ENCODE measurements at regions not wholly inside any gene's neighbourhood (a gene's known extent, or its start where the extent isn't known, plus 50 kb on each side); places are given as distances from the start of the nearest gene placed in this dataset.

DNA sequence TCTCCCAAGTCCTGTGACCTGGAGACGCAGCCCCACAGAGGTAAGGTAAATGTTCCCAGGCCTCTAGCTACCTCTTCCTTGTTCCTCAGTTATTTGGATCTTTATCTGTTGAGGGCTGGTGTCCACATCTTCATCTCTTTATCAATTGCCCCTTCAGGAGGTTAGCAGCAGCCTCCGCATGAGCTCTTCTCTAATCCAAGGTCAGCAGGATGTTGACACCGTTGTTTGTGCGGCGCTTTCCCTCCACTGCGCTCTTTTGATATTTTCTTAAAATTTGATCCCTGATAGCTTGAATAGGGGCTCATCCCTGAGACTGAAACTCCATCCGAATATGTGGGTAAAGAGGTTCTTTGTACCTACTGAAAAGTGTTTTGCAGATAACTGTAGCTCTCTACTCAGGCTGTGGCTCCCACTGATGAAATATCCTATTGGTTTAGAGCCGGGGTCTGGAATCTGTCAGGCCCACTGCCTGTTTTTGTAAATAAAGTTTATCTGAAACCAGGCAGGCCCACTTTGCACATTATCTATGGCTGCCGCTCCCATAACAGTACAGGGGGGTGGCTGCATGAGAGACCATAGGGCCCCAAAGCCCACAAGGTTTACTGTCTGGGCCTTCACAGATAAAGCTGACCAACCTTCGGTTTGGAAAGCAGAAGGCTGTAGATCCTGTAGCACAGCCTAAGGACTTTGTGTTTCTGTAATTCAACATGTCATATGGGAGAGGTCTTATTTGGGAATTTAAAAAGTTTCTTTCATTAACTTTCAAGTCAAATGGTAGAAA lies 362.6 kb downstream of the QKI start:
- no peaks in the 10 kb centered on the region for H4K20me1 ChIP-seq (ENCODE audit: insufficient read depth, low read length)
- no TSS peak for BruUV-seq (replicated peaks)
- H3K4me2 ChIP-seq (ENCODE audit: low read depth, low read length), result no peak overlapping the region
- FAIRE-seq (no peak), DNase-seq (ENCODE audit: low spot score) (no peak), ATAC-seq (no peak)
- in situ Hi-C loops (cut with HindIII; ENCODE audit: extremely low pct_ligation_motif_present, low pct_unique_long_range_greater_than_20kb) (no loop called here), intact Hi-C loops (cut with micrococcal nuclease; ENCODE audit: unreplicated experiment) (no loop called here)
- WGBS (ENCODE audit: low lambda C conversion rate), result 46% methylated on average over 10 of the region's 10 CpGs
- no peak overlapping the region for H3K4me3 ChIP-seq (replicated peaks in 1 of 3; ENCODE audit: insufficient read depth in 1 of 3, low read depth in 2 of 3, low read length in 3 of 3)
- no peaks in the 10 kb centered on the region for H3K36me3 ChIP-seq (replicated peaks in 1 of 2; ENCODE audit: control insufficient read depth in 1 of 2, insufficient read depth in 2 of 2, low read length in 2 of 2)
- no peak overlapping the region for H3K27ac ChIP-seq (ENCODE audit: extremely low read length, insufficient read depth, low read length)
- H3K9me3 ChIP-seq (ENCODE audit: low read length), result no peaks in the 10 kb centered on the region
- H3K9ac ChIP-seq (ENCODE audit: insufficient read depth, low read depth, low read length), result no peak overlapping the region
- peaks cover 0 to 4% of the 10 kb centered on the region in 2 experiments; a peak in 2 of 5 replicates for H3K27me3 ChIP-seq (ENCODE audit: control insufficient read depth in 1 of 2, insufficient read depth in 2 of 2, low read length in 2 of 2)
- no peaks in the 10 kb centered on the region for H3K79me2 ChIP-seq (ENCODE audit: insufficient read depth, low read length)
- CTCF ChIA-PET (ENCODE audit: low intra/inter-chr PET ratio, low total read pairs), result no interaction called here
- POLR2A ChIA-PET, result no interaction called here
- no peak overlapping the region for H2AFZ ChIP-seq (ENCODE audit: low read length)
- no peaks in the 10 kb centered on the region for H3K4me1 ChIP-seq (ENCODE audit: insufficient read depth, low read length)
- TF ChIP-seq, protein P1, sequence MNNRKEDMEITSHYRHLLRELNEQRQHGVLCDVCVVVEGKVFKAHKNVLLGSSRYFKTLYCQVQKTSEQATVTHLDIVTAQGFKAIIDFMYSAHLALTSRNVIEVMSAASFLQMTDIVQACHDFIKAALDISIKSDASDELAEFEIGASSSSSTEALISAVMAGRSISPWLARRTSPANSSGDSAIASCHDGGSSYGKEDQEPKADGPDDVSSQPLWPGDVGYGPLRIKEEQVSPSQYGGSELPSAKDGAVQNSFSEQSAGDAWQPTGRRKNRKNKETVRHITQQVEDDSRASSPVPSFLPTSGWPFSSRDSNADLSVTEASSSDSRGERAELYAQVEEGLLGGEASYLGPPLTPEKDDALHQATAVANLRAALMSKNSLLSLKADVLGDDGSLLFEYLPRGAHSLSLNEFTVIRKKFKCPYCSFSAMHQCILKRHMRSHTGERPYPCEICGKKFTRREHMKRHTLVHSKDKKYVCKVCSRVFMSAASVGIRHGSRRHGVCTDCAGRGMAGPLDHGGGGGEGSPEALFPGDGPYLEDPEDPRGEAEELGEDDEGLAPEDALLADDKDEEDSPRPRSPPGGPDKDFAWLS (CRISPR knock-in tag; IDR thresholded peaks at IDR 0.05; ENCODE audit: borderline replicate concordance), result no peak
- TF ChIP-seq ZBTB7A (CRISPR knock-in tag; IDR thresholded peaks at IDR 0.05) (no peak), KAT2B (IDR thresholded peaks at IDR 0.05; ENCODE audit: borderline replicate concordance, low read depth, low read length) (no peak), ZMYM3 (CRISPR knock-in tag; IDR thresholded peaks at IDR 0.05) (no peak), MIXL1 (CRISPR knock-in tag; IDR thresholded peaks at IDR 0.05) (no peak), MXD4 (CRISPR knock-in tag; IDR thresholded peaks at IDR 0.05) (no peak), NFKB2 (CRISPR knock-in tag; IDR thresholded peaks at IDR 0.05; ENCODE audit: borderline replicate concordance) (no peak)
- TF ChIP-seq, protein P2, sequence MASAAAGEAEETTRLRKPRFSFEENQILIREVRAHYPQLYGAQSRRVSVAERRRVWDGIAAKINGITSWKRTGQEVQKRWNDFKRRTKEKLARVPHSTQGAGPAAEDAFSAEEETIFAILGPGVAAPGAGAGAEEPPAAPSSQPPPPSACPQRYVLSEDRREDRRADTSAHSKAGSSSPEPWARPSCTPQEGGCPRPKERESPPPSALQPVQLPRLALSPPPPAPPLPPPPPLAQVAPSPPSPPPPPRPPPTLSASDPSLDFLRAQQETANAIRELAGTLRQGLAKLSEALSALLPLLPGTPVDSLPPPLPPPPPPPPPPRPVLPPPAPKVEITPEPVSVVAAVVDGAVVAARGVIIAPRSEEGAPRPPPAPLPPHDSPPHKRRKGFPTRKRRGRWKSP (CRISPR knock-in tag; IDR thresholded peaks at IDR 0.05), result no peak
- TF ChIP-seq, protein P3, sequence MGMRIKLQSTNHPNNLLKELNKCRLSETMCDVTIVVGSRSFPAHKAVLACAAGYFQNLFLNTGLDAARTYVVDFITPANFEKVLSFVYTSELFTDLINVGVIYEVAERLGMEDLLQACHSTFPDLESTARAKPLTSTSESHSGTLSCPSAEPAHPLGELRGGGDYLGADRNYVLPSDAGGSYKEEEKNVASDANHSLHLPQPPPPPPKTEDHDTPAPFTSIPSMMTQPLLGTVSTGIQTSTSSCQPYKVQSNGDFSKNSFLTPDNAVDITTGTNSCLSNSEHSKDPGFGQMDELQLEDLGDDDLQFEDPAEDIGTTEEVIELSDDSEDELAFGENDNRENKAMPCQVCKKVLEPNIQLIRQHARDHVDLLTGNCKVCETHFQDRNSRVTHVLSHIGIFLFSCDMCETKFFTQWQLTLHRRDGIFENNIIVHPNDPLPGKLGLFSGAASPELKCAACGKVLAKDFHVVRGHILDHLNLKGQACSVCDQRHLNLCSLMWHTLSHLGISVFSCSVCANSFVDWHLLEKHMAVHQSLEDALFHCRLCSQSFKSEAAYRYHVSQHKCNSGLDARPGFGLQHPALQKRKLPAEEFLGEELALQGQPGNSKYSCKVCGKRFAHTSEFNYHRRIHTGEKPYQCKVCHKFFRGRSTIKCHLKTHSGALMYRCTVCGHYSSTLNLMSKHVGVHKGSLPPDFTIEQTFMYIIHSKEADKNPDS (CRISPR knock-in tag; IDR thresholded peaks at IDR 0.05), result no peak
- TF ChIP-seq, protein P4, sequence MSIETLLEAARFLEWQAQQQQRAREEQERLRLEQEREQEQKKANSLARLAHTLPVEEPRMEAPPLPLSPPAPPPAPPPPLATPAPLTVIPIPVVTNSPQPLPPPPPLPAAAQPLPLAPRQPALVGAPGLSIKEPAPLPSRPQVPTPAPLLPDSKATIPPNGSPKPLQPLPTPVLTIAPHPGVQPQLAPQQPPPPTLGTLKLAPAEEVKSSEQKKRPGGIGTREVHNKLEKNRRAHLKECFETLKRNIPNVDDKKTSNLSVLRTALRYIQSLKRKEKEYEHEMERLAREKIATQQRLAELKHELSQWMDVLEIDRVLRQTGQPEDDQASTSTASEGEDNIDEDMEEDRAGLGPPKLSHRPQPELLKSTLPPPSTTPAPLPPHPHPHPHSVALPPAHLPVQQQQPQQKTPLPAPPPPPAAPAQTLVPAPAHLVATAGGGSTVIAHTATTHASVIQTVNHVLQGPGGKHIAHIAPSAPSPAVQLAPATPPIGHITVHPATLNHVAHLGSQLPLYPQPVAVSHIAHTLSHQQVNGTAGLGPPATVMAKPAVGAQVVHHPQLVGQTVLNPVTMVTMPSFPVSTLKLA (IDR thresholded peaks at IDR 0.05), result no peak
- TF ChIP-seq, protein P5, sequence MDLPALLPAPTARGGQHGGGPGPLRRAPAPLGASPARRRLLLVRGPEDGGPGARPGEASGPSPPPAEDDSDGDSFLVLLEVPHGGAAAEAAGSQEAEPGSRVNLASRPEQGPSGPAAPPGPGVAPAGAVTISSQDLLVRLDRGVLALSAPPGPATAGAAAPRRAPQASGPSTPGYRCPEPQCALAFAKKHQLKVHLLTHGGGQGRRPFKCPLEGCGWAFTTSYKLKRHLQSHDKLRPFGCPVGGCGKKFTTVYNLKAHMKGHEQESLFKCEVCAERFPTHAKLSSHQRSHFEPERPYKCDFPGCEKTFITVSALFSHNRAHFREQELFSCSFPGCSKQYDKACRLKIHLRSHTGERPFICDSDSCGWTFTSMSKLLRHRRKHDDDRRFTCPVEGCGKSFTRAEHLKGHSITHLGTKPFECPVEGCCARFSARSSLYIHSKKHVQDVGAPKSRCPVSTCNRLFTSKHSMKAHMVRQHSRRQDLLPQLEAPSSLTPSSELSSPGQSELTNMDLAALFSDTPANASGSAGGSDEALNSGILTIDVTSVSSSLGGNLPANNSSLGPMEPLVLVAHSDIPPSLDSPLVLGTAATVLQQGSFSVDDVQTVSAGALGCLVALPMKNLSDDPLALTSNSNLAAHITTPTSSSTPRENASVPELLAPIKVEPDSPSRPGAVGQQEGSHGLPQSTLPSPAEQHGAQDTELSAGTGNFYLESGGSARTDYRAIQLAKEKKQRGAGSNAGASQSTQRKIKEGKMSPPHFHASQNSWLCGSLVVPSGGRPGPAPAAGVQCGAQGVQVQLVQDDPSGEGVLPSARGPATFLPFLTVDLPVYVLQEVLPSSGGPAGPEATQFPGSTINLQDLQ (CRISPR knock-in tag; IDR thresholded peaks at IDR 0.05), result no peak
- TF ChIP-seq, protein P6, sequence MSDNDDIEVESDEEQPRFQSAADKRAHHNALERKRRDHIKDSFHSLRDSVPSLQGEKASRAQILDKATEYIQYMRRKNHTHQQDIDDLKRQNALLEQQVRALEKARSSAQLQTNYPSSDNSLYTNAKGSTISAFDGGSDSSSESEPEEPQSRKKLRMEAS (IDR thresholded peaks at IDR 0.05), result no peak
- TF ChIP-seq, protein P7, sequence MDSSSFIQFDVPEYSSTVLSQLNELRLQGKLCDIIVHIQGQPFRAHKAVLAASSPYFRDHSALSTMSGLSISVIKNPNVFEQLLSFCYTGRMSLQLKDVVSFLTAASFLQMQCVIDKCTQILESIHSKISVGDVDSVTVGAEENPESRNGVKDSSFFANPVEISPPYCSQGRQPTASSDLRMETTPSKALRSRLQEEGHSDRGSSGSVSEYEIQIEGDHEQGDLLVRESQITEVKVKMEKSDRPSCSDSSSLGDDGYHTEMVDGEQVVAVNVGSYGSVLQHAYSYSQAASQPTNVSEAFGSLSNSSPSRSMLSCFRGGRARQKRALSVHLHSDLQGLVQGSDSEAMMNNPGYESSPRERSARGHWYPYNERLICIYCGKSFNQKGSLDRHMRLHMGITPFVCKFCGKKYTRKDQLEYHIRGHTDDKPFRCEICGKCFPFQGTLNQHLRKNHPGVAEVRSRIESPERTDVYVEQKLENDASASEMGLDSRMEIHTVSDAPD (CRISPR knock-in tag; IDR thresholded peaks at IDR 0.05), result no peak

Data from HepG2 (cell line).